NCI-H524 treated with DMSO at 0.1 percent for 48 hours (cell line): ENCODE measurements at regions not wholly inside any gene's neighbourhood (a gene's known extent, or its start where the extent isn't known, plus 50 kb on each side); places are given as distances from the start of the nearest gene placed in this dataset.

Source experiments
- DNase-seq: peaks from one replicate; lab custom pipeline; 2025; lab: John Stamatoyannopoulos, UW

GRCh38 chr5:107216587-107216986 is 454.1 kb downstream of the EFNA5 start:
- no peak for DNase-seq

GRCh38 chr5:107215611-107216010 is 455.1 kb downstream of the EFNA5 start:
- DNase-seq = no peak

- DNase-seq = no peak
Observed at GRCh38 chr5:107213025-107213424, 457.7 kb downstream of the EFNA5 start.

GRCh38 chr5:107211630-107212029 is 459.1 kb downstream of the EFNA5 start:
- DNase-seq = no peak

- DNase-seq = no peak
Observed at GRCh38 chr5:107208867-107209266, 461.9 kb downstream of the EFNA5 start.

- DNase-seq = no peak
Observed at GRCh38 chr5:107204413-107204812, 466.3 kb downstream of the EFNA5 start.

GRCh38 chr5:107203243-107203642 is 467.5 kb downstream of the EFNA5 start:
- no peak for DNase-seq

- no peak for DNase-seq
Observed at GRCh38 chr5:107199756-107200155, 471.0 kb downstream of the EFNA5 start.

- DNase-seq = no peak
Observed at GRCh38 chr5:107196500-107197059, 474.2 kb downstream of the EFNA5 start.

GRCh38 chr5:107195890-107196395 is 474.8 kb downstream of the EFNA5 start:
- DNase-seq = no peak

GRCh38 chr5:107184871-107185270 is 485.9 kb downstream of the EFNA5 start:
- DNase-seq = no peak

- DNase-seq = no peak
Observed at GRCh38 chr5:107184066-107184465, 486.7 kb downstream of the EFNA5 start.

- DNase-seq = no peak
Observed at GRCh38 chr5:107170620-107171019, 500.1 kb downstream of the EFNA5 start.

GRCh38 chr5:107169867-107170266 is 500.9 kb downstream of the EFNA5 start:
- no peak for DNase-seq

GRCh38 chr5:107168848-107169752 is 501.6 kb downstream of the EFNA5 start:
- no peak for DNase-seq

- no peak for DNase-seq
Observed at GRCh38 chr5:107168086-107168485, 502.7 kb downstream of the EFNA5 start.

- no peak for DNase-seq
Observed at GRCh38 chr5:107165296-107165695, 505.4 kb downstream of the EFNA5 start.

GRCh38 chr5:107157809-107158208 is 512.9 kb downstream of the EFNA5 start:
- peak; percentile 94 for DNase-seq

GRCh38 chr5:107155707-107156106 is 515.0 kb downstream of the EFNA5 start:
- no peak for DNase-seq

- DNase-seq = peak; percentile 93
Observed at GRCh38 chr5:107154593-107154992, 516.1 kb downstream of the EFNA5 start.

- no peak for DNase-seq
Observed at GRCh38 chr5:107153283-107153682, 517.5 kb downstream of the EFNA5 start.

GRCh38 chr5:107149243-107150005 is 521.3 kb downstream of the EFNA5 start:
- DNase-seq = no peak

- DNase-seq = no peak
Observed at GRCh38 chr5:107147589-107147988, 523.1 kb downstream of the EFNA5 start.
